ENCODE measurements at regions not wholly inside any gene's neighbourhood (a gene's known extent, or its start where the extent isn't known, plus 50 kb on each side); places are given as distances from the start of the nearest gene placed in this dataset.
A peak's percentile ranks its signal among the peaks of the same experiment; 100 is the strongest.
"Not testable (repeated sequence)": the region's sequence is repeated elsewhere in the genome, so short reads cannot be mapped to it uniquely, and the experiment has no call there.

DNA sequence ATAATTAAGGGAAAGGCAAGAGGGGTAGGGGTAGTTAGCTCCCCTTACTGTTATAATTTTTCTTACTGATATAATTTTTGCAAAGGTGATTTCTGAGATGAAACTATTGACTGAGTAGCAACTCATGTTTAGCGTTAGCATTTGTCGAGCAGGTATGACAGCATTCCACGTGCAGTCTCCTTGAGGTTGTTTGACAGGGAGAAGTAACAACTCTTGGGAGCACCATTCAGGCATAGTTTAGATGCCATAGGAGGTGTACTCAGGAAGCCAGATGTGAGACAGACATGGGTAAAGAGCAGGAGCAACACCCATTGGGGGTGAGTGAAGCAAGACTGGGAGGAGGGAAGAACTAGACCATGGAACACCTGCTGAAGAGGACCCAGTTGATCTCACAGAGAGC is 96.6 kb upstream of the KLF6 start:
- DNase-seq = no peak

DNA sequence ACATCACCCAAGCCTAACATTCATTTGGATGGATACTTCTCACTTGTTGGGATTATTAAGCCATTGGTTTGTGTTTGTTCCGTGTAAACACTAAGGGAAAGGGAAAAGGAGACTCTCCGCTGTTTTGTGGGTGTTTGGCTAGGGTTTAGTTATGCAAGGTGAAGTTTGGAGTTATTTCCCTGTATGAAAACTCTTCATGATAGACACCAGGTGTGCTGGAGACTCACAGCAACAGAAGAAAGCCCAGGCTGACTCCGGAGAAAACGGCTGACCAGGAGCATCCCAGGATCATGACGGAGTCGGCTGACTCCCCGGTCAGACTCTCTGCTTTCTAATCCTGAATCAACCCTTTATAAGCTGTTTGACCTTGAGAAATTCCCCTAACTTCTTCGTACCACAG is 94.1 kb upstream of the KLF6 start:
- no peak for DNase-seq

DNA sequence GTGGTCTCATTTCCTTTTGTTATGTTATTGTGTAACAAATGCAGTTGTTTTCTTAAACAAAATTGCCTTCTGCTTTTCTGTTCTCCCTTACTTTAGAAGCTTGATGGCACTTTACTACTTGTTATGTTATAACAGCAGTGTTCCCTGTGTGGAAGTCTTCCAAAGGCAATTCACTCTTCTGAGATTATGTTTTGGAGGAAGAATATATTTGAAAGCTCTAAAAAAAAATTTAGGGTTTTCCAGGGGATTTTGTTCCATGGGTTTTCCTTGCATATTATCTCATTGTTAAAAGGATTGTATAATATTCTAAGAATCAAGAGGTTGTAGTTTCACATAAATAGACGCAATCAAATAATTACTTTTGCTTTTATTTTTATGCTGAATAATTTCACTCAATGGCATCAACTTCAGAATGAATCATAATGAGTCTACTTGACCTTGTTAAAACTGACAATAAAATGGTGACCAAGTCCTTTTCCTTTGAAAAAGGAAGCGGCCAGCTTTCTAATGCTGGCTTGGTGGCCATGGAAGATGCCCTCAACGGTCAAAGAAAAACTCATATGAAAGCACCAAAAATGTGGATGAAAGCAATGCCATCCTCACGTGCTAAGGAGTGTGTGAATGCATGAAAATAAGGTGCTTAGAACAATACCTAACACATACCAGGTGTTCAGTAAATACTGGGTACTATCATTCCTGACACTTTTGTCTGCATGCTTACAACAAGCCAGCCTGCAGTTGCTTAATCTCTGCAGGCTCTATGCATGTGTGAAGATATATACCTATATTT is 92.4 kb upstream of the KLF6 start:
- no peak for DNase-seq

DNA sequence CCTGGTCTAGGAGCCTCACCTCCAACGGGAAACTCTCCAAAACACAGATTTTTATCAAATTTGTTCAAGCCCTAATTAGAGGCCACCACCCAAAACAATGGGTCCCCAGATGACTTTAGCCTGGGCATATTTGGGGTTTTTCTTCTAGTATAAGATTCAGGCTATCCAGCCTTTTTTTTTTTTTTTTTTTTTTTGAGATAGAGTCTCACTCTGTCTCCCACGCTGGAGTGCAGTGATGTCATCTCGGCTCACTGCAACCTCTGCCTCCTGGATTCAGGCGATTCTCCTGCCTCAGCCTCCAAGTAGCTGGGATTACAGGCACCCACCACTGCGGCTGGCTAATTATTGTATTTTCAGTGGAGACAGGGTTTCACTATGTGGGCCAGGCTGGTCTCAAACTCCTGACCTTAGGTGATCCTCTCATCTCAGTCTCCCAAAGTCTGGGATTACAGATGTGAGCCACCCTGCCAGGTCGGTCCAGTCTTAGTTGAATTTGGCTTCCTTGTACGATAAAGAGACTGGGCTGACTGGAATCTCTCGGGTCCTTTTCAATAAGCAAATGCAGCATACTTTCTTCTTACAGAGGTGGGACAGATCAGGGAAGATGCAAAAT is 91.4 kb upstream of the KLF6 start:
- DNase-seq = no peak

DNA sequence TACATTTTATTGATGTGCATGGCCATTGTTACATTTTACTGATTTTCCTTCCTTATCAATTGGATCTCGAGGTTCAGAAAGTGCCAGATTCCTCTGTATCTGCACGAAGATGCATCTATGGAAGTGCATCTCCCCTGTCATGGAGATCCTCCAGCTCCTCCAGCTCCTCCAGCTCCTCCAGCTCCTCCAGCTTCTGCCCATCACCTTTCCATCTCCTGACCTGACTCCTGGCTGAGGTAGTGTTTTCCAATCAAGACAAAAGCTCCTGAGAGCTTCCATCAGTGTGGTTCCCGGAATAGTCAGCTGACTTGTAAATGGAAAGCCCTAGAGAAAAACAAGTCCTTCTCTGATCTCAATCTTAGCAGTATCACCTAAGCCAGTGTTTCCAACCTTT is 90.8 kb upstream of the KLF6 start:
- no peak for DNase-seq

DNA sequence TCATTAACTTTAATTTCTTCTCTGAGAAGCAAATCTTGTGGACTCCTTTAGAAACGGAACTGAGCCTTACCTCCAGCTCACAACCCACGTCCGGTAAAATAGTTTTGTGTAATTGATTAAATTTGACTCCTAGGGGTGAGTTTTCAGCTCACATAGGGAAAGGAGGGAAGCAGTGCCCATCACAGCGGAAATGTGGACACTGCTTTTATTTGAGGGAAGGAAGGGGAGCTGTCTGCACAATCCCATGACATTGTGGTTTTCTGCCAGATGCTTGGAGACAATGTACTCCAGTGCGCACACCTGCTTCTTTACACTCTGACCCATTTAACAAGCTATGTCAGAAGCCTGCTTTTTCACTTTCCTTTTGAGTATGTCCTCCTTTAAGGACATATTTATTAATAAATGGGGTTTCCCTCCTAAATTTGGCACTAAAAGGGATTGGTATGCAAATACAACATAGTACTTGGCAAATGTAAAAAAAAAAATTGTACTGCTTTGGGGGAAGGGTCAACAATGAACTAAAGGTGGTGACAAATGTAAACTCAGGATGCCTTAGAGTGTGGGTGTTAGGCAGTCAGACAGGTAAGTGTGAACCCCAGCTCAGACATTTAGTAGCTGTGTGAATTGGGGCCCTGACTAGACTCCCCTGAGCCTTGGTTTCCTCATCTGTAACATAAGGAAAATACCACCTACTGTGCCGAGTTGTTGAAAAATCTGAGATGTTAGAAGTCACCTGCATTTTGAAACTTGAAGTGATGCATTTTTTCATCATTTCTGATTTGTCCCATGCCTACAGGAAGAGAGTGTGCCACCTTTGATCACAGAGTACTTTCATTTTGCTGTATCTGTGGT is 90.2 kb upstream of the KLF6 start:
- DNase-seq = peak in 1 of 2 donors; percentile 44

DNA sequence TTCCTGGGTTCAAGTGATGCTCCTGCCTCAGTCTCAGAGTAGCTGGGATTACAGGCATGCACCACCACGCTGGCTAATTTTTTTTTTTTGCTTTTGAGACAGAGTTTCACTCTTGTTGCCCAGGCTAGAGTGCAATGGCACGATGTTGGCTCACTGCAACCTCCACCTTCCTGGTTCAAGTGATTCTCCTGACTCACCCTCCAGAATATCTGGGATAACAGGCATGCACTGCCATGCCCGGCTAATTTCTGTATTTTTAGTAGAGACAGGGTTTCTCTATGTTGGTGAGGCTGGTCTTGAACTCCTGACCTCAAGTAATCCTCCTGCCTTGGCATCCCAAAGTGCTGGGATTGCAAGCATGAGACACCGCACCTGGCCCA is 89.6 kb upstream of the KLF6 start:
- DNase-seq = not testable (repeated sequence)

DNA sequence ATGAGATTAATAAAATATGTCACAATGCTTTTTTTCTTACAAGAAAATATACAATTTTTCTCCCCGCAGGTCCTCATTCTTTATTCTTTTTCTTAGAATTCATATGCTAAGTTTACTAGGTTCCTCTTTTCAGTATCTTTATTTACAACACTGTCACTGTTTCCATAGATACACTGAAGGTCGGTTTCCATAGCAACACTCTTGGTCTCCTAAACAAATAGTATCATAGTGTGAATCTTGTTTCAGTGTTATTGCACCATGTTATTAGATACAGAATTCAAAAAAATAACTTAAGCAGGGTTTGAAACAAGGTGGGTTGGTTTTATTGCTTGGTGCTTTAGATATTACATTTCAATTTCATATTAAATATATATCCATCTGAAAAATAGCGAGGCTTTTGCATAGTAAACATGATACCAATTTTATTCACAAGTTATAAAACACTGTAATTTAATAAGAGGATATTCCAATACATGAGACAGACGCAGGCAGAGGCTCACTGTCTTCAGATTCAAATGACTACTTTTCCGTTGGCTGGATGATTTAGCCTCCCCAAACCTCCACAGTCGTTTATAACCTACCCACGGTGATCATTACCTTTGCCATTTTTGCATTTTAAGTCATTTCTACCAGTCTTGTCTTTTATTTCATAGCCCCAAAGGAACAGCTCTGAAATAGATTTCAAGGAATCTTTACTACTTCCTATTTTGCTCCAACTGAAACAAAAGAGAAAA is 88.9 kb upstream of the KLF6 start:
- DNase-seq = no peak

DNA sequence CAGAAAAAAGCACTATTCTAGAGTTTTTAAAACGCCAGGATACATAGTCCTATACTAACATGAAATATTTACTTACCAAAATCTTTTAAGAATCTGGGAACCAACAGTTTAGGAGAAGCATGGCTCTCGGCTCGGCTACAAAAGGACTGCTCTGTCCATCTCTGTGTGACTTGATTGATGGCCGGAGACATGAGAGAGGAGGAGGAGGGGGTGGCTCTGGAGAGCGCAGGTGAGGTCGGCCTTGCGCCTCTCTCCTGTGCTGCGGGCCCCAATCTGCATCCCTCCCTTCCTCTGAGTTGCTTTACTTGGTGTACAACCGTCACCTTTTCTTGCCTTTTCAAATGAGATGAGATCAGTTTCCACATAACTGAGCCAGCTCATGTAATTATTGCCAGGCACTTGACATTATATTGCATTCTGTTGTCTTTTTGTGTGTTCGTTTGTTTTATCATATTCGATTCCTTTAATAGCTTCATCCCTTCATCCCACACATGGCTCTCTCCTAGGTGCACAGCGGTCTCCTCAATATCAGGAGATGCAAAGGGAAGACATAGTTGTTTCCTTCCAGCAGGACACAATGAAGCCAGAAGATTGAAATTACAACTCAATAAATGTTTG is 87.8 kb upstream of the KLF6 start:
- no peak for DNase-seq

DNA sequence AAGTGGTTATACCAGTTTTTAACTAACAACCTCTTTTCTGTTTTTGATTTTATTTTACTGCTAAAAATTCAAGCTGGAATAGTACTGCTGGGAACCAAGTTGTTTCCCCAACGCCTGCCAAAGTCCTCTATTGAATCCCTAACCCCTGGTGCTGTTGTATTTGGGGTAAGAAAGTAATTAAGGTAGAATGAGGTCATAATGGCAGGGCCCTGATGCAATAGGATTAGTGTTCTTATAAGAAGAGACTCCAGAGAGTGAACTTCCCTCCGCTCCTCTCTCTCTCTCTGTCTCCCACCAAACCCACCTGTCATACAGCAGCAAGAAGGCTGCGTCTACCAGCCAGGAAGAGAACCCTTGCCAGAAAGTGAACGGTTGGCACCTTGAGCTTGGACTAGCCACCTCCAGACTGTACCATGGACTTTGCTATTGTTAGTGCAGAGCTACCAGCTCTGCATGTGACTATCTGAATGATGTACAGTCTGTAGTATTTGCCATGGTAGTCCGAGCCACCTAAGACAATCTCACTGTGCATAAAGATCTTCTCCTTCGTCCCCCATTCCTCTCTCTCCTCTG is 86.5 kb upstream of the KLF6 start:
- DNase-seq = no peak

DNA sequence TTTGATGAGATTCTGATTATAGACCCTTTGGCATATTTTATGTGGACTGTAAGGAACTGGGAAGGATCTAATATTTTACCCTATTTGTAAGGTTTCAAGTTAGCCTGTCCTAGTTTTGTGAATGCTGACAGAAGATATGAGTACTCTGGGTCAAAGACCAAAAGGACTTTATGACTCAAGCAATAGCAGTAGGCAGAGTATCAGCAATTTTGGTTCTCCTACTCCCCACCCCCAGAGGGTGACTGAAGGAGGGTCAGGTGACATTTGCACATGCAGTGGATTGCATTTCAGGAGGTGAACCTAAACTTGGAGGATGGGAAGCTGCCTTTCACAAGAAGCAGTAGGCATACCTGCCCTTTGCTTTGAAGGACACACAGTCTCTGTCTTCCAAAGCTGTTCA is 84.0 kb upstream of the KLF6 start:
- DNase-seq = no peak

DNA sequence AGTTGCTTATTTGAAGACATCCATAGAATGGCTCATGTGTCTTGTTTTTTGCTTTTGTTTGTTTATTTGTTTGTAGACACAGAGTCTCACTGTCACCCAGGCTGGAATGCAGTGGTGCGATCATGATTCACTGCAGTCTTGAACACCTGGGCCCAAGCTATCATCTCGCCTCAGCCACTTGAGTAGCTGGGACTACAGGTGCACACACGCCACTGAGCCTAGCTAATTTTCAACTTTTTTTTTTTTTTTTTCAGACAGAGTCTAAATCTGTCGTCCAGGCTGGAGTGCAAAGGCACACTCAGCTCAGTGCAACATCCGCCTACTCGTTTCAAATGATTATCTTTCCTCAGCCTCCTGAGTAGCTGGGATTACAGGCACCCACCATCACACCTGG is 83.3 kb upstream of the KLF6 start:
- no peak for DNase-seq

DNA sequence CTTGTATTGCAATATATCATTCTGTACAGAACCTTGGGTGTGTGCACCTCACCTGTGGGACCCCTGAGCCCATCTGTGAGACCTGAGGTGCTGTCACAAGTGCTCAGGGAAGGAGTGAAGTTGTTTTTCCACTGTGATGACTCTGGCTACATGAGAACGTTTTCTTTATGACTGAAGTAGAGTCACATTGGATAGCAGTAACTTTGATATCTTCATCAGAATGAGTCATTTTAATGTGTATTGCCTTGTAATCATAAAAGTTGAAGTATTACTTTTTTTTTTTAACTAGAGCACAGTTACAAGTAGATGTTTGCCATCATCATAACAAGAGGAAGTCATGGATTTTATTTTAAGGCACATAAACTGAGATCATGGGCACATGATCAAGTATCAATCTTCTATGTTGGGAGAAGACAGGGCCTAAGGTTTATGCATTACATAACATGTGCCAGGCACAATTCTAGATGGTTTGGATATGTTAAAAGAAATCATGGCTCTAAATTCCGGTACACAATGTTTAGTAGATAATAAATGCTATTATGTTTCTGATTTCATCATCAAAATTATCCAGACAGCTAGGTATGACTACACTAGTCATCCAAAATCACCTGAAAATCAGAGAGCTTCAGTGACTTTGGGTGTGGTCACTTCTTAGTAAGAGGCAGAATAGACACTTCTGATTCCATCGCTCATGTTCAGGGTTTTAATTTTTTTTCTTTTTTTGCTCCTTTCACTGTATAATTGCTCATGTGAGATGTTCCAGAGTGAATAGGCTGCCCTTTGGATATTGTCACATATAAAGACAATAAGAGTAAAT is 82.7 kb upstream of the KLF6 start:
- peak in 1 of 2 donors; percentile 39 for DNase-seq

DNA sequence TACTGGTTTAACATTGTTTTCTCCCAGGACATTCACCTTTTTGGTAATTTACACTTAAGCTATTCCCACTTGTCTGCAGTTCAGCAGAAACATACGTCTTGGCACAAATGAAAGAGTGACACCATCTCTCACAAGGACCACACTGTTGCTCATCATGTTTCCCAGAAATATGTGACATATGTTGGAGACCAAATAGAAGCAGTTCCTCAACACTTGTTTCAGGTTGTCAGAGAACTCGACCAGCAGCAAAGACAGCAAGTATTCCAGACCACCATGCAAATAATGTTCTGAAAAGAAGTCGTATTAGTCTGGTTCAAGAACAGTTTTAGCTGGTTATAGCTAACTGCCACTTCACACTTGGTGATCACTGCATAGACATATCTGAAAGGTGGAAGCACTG is 81.3 kb upstream of the KLF6 start:
- DNase-seq = no peak

DNA sequence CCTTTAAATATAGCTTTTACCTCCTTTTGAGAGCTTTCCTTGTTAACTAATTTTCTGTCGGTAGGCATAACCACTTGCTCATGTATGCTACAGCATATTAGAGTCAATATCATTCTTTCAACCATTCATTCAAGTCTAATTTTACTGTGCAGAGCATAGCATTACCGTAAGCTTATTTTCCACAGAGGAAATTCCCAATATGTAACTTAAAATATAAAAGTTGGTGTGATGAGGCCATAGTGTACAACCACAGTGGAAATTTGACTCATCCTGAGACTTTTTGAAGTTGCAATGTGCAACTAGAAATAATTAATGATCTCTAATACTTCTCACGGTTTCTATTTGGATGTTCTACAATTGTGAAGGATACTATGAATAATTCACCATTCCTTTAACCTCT is 80.6 kb upstream of the KLF6 start:
- DNase-seq = no peak

DNA sequence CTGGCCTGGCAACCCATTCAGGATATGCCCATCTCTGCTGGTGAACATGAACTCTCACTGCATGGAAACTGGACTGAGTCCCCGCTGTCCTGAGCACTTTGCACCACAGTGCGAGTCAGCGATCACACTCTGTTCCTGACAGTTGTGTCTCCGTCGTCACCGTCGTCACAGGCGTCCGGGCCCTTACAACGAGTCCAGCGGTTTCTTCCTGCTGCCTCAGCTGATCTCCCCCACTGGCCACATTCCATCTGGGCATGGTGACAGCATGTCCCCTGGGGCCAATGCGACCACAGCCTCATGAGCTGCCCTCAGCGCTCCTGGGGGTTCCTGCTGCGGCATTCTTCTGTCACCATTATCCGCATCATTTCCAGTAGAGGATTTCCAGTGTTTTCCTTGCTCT is 76.8 kb upstream of the KLF6 start:
- DNase-seq = no peak

DNA sequence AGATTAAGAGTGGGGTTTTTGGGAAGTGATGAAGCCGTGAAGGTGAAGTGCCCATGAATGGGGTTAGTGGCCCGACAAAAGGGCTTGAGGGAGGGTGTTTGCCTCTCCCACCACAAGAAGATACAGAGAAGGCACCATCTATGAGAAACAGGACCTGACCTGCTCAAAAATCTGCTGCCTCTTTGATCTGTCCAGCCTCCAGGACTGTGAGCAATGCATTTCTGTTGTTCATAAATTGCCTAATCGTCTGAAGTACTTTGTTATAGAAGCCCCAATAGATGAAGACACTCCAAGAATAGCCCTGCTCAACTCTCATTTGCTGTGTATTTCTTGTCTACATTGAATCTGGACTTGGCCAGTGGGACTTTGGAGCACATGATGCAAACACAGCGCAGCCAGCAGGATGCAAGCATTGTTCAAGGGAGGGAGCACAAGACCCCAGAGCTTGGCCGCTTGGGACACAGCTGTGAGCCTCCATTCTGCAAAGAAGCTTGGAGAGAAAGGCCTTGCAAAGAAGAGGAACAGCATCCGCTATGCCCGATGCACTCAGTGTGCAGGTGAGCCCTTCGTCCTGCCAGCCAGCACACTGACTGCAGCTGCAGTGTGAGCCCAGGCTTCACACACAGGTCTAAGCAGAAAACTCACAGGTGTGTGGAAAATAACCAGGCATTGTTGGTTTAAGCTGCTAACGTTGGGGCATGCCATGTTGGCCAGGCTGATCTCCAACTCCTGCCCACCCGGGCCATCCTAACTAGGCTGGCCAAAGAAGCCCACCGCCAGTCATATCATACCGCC is 73.2 kb upstream of the KLF6 start:
- no peak for DNase-seq

DNA sequence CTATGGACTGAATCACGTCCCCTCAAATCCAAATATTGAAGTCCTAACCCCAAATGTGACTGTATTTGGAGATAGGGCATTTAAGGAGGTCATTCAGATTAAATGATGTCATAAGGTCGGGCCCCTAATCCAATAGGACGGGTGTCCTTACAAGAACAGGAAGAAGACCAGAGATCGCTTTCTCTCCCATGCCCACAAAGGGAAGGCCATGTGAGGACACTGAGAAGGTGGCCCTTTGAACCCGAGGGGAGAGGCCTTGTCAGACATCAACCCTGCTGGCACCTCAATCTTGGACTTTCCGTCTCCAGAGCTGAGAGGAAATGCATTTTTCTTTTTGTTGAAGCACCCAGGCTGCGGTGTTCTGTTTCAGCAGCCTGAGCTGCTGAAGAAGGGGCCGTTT is 72.3 kb upstream of the KLF6 start:
- no peak for DNase-seq

DNA sequence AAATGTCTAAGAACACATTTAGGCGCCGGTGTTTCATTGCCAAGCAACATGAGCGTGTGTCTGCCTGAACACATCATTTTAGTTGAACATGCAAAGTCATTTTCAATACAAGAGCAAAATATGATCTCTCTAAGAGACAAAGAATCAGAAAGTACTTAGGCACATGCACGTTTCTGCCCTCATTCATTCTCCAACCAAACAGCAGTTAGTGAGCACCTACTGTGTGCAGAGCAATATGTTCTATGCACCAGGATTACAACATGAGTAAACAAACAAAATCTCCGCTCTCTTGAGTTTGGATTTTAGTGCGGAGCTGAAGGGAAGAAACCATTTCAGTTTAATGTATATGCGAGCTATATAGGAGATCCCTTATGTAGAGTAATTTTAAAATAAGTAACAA is 71.6 kb upstream of the KLF6 start:
- no peak for DNase-seq

DNA sequence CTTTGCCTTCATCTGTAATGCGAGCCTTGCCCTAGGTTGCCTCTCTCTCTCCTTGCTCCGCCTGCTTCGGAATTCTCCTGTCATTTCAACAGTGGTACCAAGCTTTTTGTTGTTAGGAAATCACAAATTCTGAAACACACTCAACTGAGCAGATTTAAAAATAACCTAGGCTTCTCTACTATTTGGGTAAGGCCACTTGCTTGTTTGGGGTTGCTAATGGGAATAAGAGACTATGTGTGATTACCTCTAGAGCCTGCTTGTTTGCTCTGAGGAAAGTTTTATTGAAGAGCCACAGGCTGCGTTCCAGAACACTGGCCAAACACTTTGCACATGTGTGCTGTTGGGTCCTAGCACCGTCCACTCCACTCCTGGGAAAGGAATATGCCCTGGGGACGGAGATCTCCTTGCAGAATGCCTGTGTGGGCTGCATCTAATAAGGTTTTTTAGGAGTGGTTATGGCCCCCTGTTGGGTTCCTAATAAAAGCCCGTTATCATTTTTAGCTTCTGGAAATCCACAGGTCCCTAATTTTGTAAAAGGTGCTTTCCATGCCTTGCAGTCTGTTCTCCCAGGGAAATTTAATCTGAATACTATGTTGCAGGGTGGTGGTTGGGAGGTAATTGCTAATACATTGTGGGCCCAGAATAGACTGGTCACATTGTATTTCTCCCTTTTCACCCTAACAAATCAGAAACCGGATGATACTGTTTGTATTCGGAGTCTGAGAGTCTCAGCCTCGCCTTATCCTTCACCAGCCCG is 68.7 kb upstream of the KLF6 start:
- no peak for DNase-seq
